HepG2 (cell line): ENCODE measurements at regions not wholly inside any gene's neighbourhood (a gene's known extent, or its start where the extent isn't known, plus 50 kb on each side); places are given as distances from the start of the nearest gene placed in this dataset.

Experiments
- ATAC-seq: fragments of 200-7000 bp; cut with Tn5 transposase; 3 replicates; pipeline ENCODE4 v1.9.1; 2020; ENCODE audit warnings: mild to moderate bottlenecking, moderate library complexity
- BruUV-seq: library from RNA; stranded (reverse); fragments of 400-500 nt; replicated peaks from 2 replicates; lab custom pipeline; 2021; lab: Mats Ljungman, UMichigan
- CTCF ChIA-PET: fragments of 300-600 bp; formaldehyde crosslinking; extraction: SDS; loops from one replicate; lab custom pipeline; 2021; ENCODE audit warnings: low total read pairs, inconsistent platforms, low intra/inter-chr PET ratio; lab: Yijun Ruan, JAX
- POLR2A ChIA-PET: fragments of 350-600 bp; sonication (Branson Sonifier 250); formaldehyde crosslinking; loops from one replicate; lab custom pipeline; 2020; ENCODE audit warnings: antibody characterized with exemption, inconsistent platforms; lab: Yijun Ruan, JAX
- DNase-seq: peaks from one replicate; pipeline ENCODE4 v3.0.0-alpha.2; 2015; ENCODE audit warnings: low spot score
- FAIRE-seq: peaks from 3 replicates; lab custom pipeline; 2011; peaks lifted over from hg19 to GRCh38; lab: Jason Lieb, UNC
- H2AFZ ChIP-seq: one replicate; pipeline ENCODE4 v1.6.1; 2011; ENCODE audit warnings: low read length, inconsistent platforms
- H3K27ac ChIP-seq: fragments of 300-600 bp; 3 replicates; pipeline ENCODE4 v1.8.0; 2011; ENCODE audit warnings: mixed run types, mild to moderate bottlenecking, mixed read lengths, low read length, inconsistent platforms; ENCODE audit not compliant: insufficient read depth; ENCODE audit errors: extremely low read length
- H3K27me3 ChIP-seq, 2 experiments: fragments of 200-600 bp in 1 of 2; 2 replicates in 1 of 2; 3 replicates in 1 of 2; pipeline versions ENCODE4 v1.6.0 to v1.8.0; 2011; ENCODE audit warnings: low read length in 2 of 2, mild to moderate bottlenecking in 2 of 2, moderate library complexity in 2 of 2, inconsistent platforms in 1 of 2; ENCODE audit not compliant: insufficient read depth in 2 of 2, control insufficient read depth in 1 of 2
- H3K36me3 ChIP-seq, 2 experiments: fragments of 200-600 bp in 1 of 2; replicated peaks in 1 of 2; 2 replicates in 1 of 2; 3 replicates in 1 of 2; pipeline versions ENCODE4 v1.5.1 to v1.8.0; 2011; ENCODE audit warnings: low read length in 2 of 2, inconsistent platforms in 1 of 2; ENCODE audit not compliant: insufficient read depth in 2 of 2, control insufficient read depth in 1 of 2
- H3K4me1 ChIP-seq: 2 replicates; pipeline ENCODE4 v1.5.1; 2012; ENCODE audit warnings: low read length, inconsistent platforms; ENCODE audit not compliant: insufficient read depth
- H3K4me2 ChIP-seq: 2 replicates; pipeline ENCODE4 v1.6.0; 2011; ENCODE audit warnings: low read depth, low read length, inconsistent platforms
- H3K4me3 ChIP-seq, 3 experiments: fragments of 200-600 bp in 1 of 3; sonication (generic), shearing (Covaris generic) in 1 of 3; replicated peaks in 1 of 3; 2 replicates each; pipeline ENCODE4 v1.5.1; 2011 to 2016; ENCODE audit warnings: low read length in 3 of 3, inconsistent platforms in 2 of 3, low read depth in 2 of 3, mild to moderate bottlenecking in 2 of 3, control low read depth in 1 of 3, mixed read lengths in 1 of 3; ENCODE audit not compliant: insufficient read depth in 1 of 3
- H3K79me2 ChIP-seq: one replicate; pipeline ENCODE4 v1.6.1; 2011; ENCODE audit warnings: low read length, inconsistent platforms; ENCODE audit not compliant: insufficient read depth
- H3K9ac ChIP-seq: 2 replicates; pipeline ENCODE4 v1.6.0; 2011; ENCODE audit warnings: mild to moderate bottlenecking, low read depth, low read length, inconsistent platforms; ENCODE audit not compliant: insufficient read depth
- H3K9me3 ChIP-seq: 2 replicates; pipeline ENCODE4 v1.5.1; 2012; ENCODE audit warnings: mild to moderate bottlenecking, low read length
- H4K20me1 ChIP-seq: 2 replicates; pipeline ENCODE4 v1.6.0; 2011; ENCODE audit warnings: inconsistent platforms, mild to moderate bottlenecking, low read length, moderate library complexity; ENCODE audit not compliant: insufficient read depth
- CBX5 ChIP-seq: sonication (generic); formaldehyde crosslinking; IDR thresholded peaks from 2 replicates; pipeline ENCODE4 v1.4.0; 2020; ENCODE audit warnings: missing genetic modification reagents, borderline replicate concordance
- ELF1 ChIP-seq: sonication (generic); formaldehyde crosslinking; IDR thresholded peaks from 2 replicates; pipeline ENCODE4 v1.4.0; 2020; ENCODE audit warnings: missing genetic modification reagents
- FOXP1 ChIP-seq, 2 experiments: fragments of 450-650 bp in 1 of 2; IDR thresholded peaks; 2 replicates each; pipeline ENCODE4 v1.6.1; 2017 to 2018; ENCODE audit warnings: antibody characterized with exemption in 1 of 2
- HIVEP1 ChIP-seq: sonication (generic); formaldehyde crosslinking; IDR thresholded peaks from 2 replicates; pipeline ENCODE4 v1.4.0; 2020; ENCODE audit warnings: mild to moderate bottlenecking, missing genetic modification reagents
- HNRNPH1 ChIP-seq: fragments of 200-400 bp; formaldehyde crosslinking; optimal IDR thresholded peaks from 2 replicates; pipeline ENCODE3; 2017; ENCODE audit warnings: mild to moderate bottlenecking, low read depth, low read length
- IKZF4 ChIP-seq: sonication (generic); formaldehyde crosslinking; IDR thresholded peaks from 2 replicates; pipeline ENCODE4 v1.5.1; 2020; ENCODE audit warnings: borderline replicate concordance, mild to moderate bottlenecking, low read depth, missing genetic modification reagents; ENCODE audit errors: not compliant biosample characterization
- NFAT5 ChIP-seq: sonication (generic); formaldehyde crosslinking; IDR thresholded peaks from 2 replicates; pipeline ENCODE4 v1.4.0; 2020; ENCODE audit warnings: missing genetic modification reagents
- RNF2 ChIP-seq: fragments of 450-650 bp; conservative IDR thresholded peaks from 2 replicates; pipeline ENCODE4 v1.6.1; 2016; ENCODE audit warnings: low read depth
- SAFB2 ChIP-seq: sonication (generic); formaldehyde crosslinking; IDR thresholded peaks from 2 replicates; pipeline ENCODE4 v1.5.1; 2020; ENCODE audit warnings: missing genetic modification reagents, low read depth, mild to moderate bottlenecking, borderline replicate concordance
- YY1 ChIP-seq: IDR thresholded peaks from 2 replicates; pipeline ENCODE4 v1.6.1; 2011; ENCODE audit warnings: low read length, low read depth, moderate library complexity, mild to moderate bottlenecking; ENCODE audit not compliant: insufficient read depth, insufficient replicate concordance
- ZBTB20 ChIP-seq: sonication (generic); formaldehyde crosslinking; IDR thresholded peaks from 2 replicates; pipeline ENCODE4 v1.8.1; 2023; ENCODE audit warnings: missing genetic modification reagents, low read depth, mild to moderate bottlenecking, borderline replicate concordance
- ZNF17 ChIP-seq: sonication (generic); formaldehyde crosslinking; IDR thresholded peaks from 2 replicates; pipeline ENCODE4 v1.5.0; 2020; ENCODE audit warnings: mild to moderate bottlenecking, missing genetic modification reagents
- ZNF30 ChIP-seq: sonication (generic); formaldehyde crosslinking; IDR thresholded peaks from 2 replicates; pipeline ENCODE4 v1.5.0; 2020; ENCODE audit warnings: mild to moderate bottlenecking, missing genetic modification reagents
- ZNF441 ChIP-seq: sonication (generic); formaldehyde crosslinking; IDR thresholded peaks from 2 replicates; pipeline ENCODE4 v1.7.0; 2021; ENCODE audit warnings: missing genetic modification reagents, borderline replicate concordance
- ZNF660 ChIP-seq: sonication (generic); formaldehyde crosslinking; IDR thresholded peaks from 2 replicates; pipeline ENCODE4 v1.5.1; 2020; ENCODE audit warnings: mild to moderate bottlenecking, low read depth, missing genetic modification reagents, borderline replicate concordance
- ZSCAN30 ChIP-seq: sonication (generic); formaldehyde crosslinking; IDR thresholded peaks from 2 replicates; pipeline ENCODE4 v1.5.0; 2020; ENCODE audit warnings: mild to moderate bottlenecking, missing genetic modification reagents
- in situ Hi-C: cut with HindIII; loops from 2 replicates; pipeline ENCODE4 v1.10.0; 2017; ENCODE audit warnings: low pct_unique_long_range_greater_than_20kb; ENCODE audit not compliant: extremely low pct_ligation_motif_present
- intact Hi-C: fragments of 100-400 bp; cut with micrococcal nuclease; formaldehyde crosslinking; loops from one replicate; pipeline ENCODE4 v1.10.0; 2022; ENCODE audit not compliant: unreplicated experiment
- TF ChIP-seq, protein P1 (sequence below): sonication (generic); formaldehyde crosslinking; conservative IDR thresholded peaks from 2 replicates; pipeline ENCODE4 v1.8.0; 2022; ENCODE audit warnings: low read depth, missing genetic modification reagents
- TF ChIP-seq, protein P2 (sequence below): sonication (generic); formaldehyde crosslinking; IDR thresholded peaks from 2 replicates; pipeline ENCODE4 v1.8.0; 2023; ENCODE audit warnings: mild to moderate bottlenecking, missing genetic modification reagents

GRCh38 chr2:180555391-180555965 is 424.9 kb upstream of the UBE2E3 start (continued):
- TF ChIP-seq YY1 (no peak), ZBTB20 (CRISPR knock-in tag) (no peak), ZNF441 (no peak), ZNF660 (CRISPR knock-in tag) (no peak), SAFB2 (no peak), ELF1 (CRISPR knock-in tag) (no peak), ZSCAN30 (CRISPR knock-in tag) (no peak)

DNA sequence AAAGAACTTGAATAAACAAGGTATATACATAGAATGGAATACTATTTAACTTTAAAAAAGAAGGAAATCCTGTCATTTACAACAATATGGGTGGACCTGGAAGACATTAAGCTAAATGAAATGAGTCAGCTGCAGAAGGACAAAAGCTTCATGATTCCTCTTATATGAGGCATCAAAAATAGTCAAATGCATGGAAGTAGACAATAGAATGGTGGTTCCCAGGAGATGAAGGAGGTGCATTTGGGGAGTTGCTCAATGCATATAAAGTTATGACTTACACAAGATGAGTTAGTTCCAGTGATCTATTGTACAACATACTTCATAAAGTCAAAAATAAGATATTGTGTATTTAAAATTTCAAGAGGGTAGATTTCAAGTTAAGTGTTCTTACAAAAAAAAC is 426.1 kb upstream of the UBE2E3 start:
- Histone ChIP-seq H3K36me3 (no peaks in the 10 kb centered on the region), H3K4me3 (no peak overlapping the region), H3K9ac (no peak overlapping the region), H4K20me1 (no peaks in the 10 kb centered on the region), H3K4me2 (no peak overlapping the region), H3K9me3 (no peaks in the 10 kb centered on the region), H3K4me1 (no peaks in the 10 kb centered on the region), H3K27ac (no peak overlapping the region), H3K79me2 (no peaks in the 10 kb centered on the region), H2AFZ (no peak overlapping the region), H3K27me3 (no peaks in the 10 kb centered on the region)
- ChIA-PET CTCF (no interaction called here), POLR2A (no interaction called here)
- intact Hi-C loops: no loop called here
- DNase-seq (no peak), ATAC-seq (no peak), FAIRE-seq (no peak)
- no TSS peak for BruUV-seq
- in situ Hi-C loops: no loop called here
- no peak for TF ChIP-seq HIVEP1 (CRISPR knock-in tag)
- TF ChIP-seq ZNF17 (CRISPR knock-in tag): no peak
- no peak for TF ChIP-seq HNRNPH1
- TF ChIP-seq NFAT5 (CRISPR knock-in tag): no peak
- TF ChIP-seq ZNF30 (CRISPR knock-in tag): no peak
- TF ChIP-seq, protein P1, sequence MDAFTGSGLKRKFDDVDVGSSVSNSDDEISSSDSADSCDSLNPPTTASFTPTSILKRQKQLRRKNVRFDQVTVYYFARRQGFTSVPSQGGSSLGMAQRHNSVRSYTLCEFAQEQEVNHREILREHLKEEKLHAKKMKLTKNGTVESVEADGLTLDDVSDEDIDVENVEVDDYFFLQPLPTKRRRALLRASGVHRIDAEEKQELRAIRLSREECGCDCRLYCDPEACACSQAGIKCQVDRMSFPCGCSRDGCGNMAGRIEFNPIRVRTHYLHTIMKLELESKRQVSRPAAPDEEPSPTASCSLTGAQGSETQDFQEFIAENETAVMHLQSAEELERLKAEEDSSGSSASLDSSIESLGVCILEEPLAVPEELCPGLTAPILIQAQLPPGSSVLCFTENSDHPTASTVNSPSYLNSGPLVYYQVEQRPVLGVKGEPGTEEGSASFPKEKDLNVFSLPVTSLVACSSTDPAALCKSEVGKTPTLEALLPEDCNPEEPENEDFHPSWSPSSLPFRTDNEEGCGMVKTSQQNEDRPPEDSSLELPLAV: no peak
- TF ChIP-seq, protein P2, sequence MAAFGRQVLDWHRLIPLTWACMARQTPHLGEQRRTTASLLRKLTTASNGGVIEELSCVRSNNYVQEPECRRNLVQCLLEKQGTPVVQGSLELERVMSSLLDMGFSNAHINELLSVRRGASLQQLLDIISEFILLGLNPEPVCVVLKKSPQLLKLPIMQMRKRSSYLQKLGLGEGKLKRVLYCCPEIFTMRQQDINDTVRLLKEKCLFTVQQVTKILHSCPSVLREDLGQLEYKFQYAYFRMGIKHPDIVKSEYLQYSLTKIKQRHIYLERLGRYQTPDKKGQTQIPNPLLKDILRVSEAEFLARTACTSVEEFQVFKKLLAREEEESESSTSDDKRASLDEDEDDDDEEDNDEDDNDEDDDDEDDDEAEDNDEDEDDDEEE (CRISPR knock-in tag): no peak
- TF ChIP-seq FOXP1 (IDR thresholded peaks at IDR 0.05): no peak
- TF ChIP-seq FOXP1 (CRISPR knock-in tag; IDR thresholded peaks at IDR 0.05): no peak
- TF ChIP-seq CBX5 (CRISPR knock-in tag): no peak
- no peak for TF ChIP-seq IKZF4 (CRISPR knock-in tag)
- no peak for TF ChIP-seq RNF2
